ENCODE measurements at regions not wholly inside any gene's neighbourhood (a gene's known extent, or its start where the extent isn't known, plus 50 kb on each side); places are given as distances from the start of the nearest gene placed in this dataset.
"Not testable (repeated sequence)": the region's sequence is repeated elsewhere in the genome, so short reads cannot be mapped to it uniquely, and the experiment has no call there.

- Histone ChIP-seq H3K79me2 (ENCODE audit: low read length) (no peaks in the 10 kb centered on the region), H4K20me1 (ENCODE audit: insufficient read depth, low read length) (no peaks in the 10 kb centered on the region), H3K9me3 (ENCODE audit: insufficient read depth, low read length) (no peaks in the 10 kb centered on the region), H3K27me3 (ENCODE audit: low read depth, low read length) (no peaks in the 10 kb centered on the region), H3K4me3 (ENCODE audit: low read length) (no peak overlapping the region), H3K4me1 (ENCODE audit: low read length) (no peaks in the 10 kb centered on the region), H3K36me3 (replicated peaks; ENCODE audit: low read depth, low read length) (no peaks in the 10 kb centered on the region), H3K9ac (ENCODE audit: low read length) (no peak overlapping the region), H3K4me2 (ENCODE audit: low read length) (no peak overlapping the region), H2AFZ (ENCODE audit: low read depth, low read length) (no peak overlapping the region), H3K27ac (ENCODE audit: low read length) (no peak overlapping the region)
- TF ChIP-seq CTCF (IDR thresholded peaks at IDR 0.05; ENCODE audit: low read depth, low read length): no peak
- no peak for TF ChIP-seq EZH2phosphoT487 (IDR thresholded peaks at IDR 0.05; ENCODE audit: low read depth)
Observed at GRCh38 chr10:17528306-17528862, 74.0 kb upstream of the ST8SIA6 start.

GRCh38 chr10:17527514-17528146, 73.2 kb upstream of the ST8SIA6 start:
- H2AFZ ChIP-seq (ENCODE audit: low read depth, low read length): no peak overlapping the region
- H3K4me2 ChIP-seq (ENCODE audit: low read length): no peak overlapping the region
- no peak overlapping the region for H3K9ac ChIP-seq (ENCODE audit: low read length)
- no peak for TF ChIP-seq CTCF (IDR thresholded peaks at IDR 0.05; ENCODE audit: low read depth, low read length)
- no peak overlapping the region for H3K4me3 ChIP-seq (ENCODE audit: low read length)
- H3K4me1 ChIP-seq (ENCODE audit: low read length): no peaks in the 10 kb centered on the region
- H3K36me3 ChIP-seq (replicated peaks; ENCODE audit: low read depth, low read length): no peaks in the 10 kb centered on the region
- no peaks in the 10 kb centered on the region for H4K20me1 ChIP-seq (ENCODE audit: insufficient read depth, low read length)
- H3K9me3 ChIP-seq (ENCODE audit: insufficient read depth, low read length): no peaks in the 10 kb centered on the region
- H3K27ac ChIP-seq (ENCODE audit: low read length): no peak overlapping the region
- no peaks in the 10 kb centered on the region for H3K79me2 ChIP-seq (ENCODE audit: low read length)
- no peaks in the 10 kb centered on the region for H3K27me3 ChIP-seq (ENCODE audit: low read depth, low read length)

GRCh38 chr10:17526571-17526970, 72.2 kb upstream of the ST8SIA6 start:
- not testable (repeated sequence) for H2AFZ ChIP-seq (ENCODE audit: low read depth, low read length)

GRCh38 chr10:17523917-17524316, 69.5 kb upstream of the ST8SIA6 start:
- H3K4me3 ChIP-seq (ENCODE audit: low read length): no peak overlapping the region
- no peak overlapping the region for H3K9ac ChIP-seq (ENCODE audit: low read length)
- no peak overlapping the region for H2AFZ ChIP-seq (ENCODE audit: low read depth, low read length)
- H3K27me3 ChIP-seq (ENCODE audit: low read depth, low read length): no peaks in the 10 kb centered on the region
- H3K36me3 ChIP-seq (replicated peaks; ENCODE audit: low read depth, low read length): no peaks in the 10 kb centered on the region
- TF ChIP-seq EZH2phosphoT487 (IDR thresholded peaks at IDR 0.05; ENCODE audit: low read depth) (no peak), CTCF (IDR thresholded peaks at IDR 0.05; ENCODE audit: low read depth, low read length) (no peak)
- no peaks in the 10 kb centered on the region for H3K9me3 ChIP-seq (ENCODE audit: insufficient read depth, low read length)
- no peak overlapping the region for H3K27ac ChIP-seq (ENCODE audit: low read length)
- H3K4me1 ChIP-seq (ENCODE audit: low read length): no peaks in the 10 kb centered on the region
- no peak overlapping the region for H3K4me2 ChIP-seq (ENCODE audit: low read length)
- no peaks in the 10 kb centered on the region for H3K79me2 ChIP-seq (ENCODE audit: low read length)
- H4K20me1 ChIP-seq (ENCODE audit: insufficient read depth, low read length): no peaks in the 10 kb centered on the region

More at GRCh38 chr10:17526571-17526970, 72.2 kb upstream of the ST8SIA6 start:
- H3K27me3 ChIP-seq (ENCODE audit: low read depth, low read length); H3K27ac ChIP-seq (ENCODE audit: low read length); H4K20me1 ChIP-seq (ENCODE audit: insufficient read depth, low read length); H3K79me2 ChIP-seq (ENCODE audit: low read length); H3K4me2 ChIP-seq (ENCODE audit: low read length); H3K9me3 ChIP-seq (ENCODE audit: insufficient read depth, low read length); H3K36me3 ChIP-seq (replicated peaks; ENCODE audit: low read depth, low read length); H3K4me3 ChIP-seq (ENCODE audit: low read length); H3K9ac ChIP-seq (ENCODE audit: low read length); H3K4me1 ChIP-seq (ENCODE audit: low read length): not testable (repeated sequence)

Measured in OCI-LY3 (cell line).